ENCODE measurements at regions not wholly inside any gene's neighbourhood (a gene's known extent, or its start where the extent isn't known, plus 50 kb on each side); places are given as distances from the start of the nearest gene placed in this dataset.
"Not testable (repeated sequence)": the region's sequence is repeated elsewhere in the genome, so short reads cannot be mapped to it uniquely, and the experiment has no call there.

GRCh38 chr7:69518705-69519077 lies 79.6 kb upstream of the AUTS2 start:
- no peak for DNase-seq

- DNase-seq: no peak
Measured at GRCh38 chr7:69526570-69526969, 71.7 kb upstream of the AUTS2 start.

GRCh38 chr7:69527706-69528105 lies 70.6 kb upstream of the AUTS2 start:
- DNase-seq: no peak

GRCh38 chr7:69531050-69531449 lies 67.2 kb upstream of the AUTS2 start:
- DNase-seq: no peak

- no peak for DNase-seq
Measured at GRCh38 chr7:69534461-69535041, 63.7 kb upstream of the AUTS2 start.

GRCh38 chr7:69537691-69538090 lies 60.6 kb upstream of the AUTS2 start:
- no peak for DNase-seq

GRCh38 chr7:69539531-69539930 lies 58.7 kb upstream of the AUTS2 start:
- no peak for DNase-seq

GRCh38 chr7:69540287-69540686 lies 58.0 kb upstream of the AUTS2 start:
- DNase-seq: no peak

- DNase-seq: not testable (repeated sequence)
Measured at GRCh38 chr7:69541779-69542432, 56.4 kb upstream of the AUTS2 start.

GRCh38 chr7:69545175-69545574 lies 53.1 kb upstream of the AUTS2 start:
- DNase-seq: no peak
